H1 (cell line): ENCODE measurements at regions not wholly inside any gene's neighbourhood (a gene's known extent, or its start where the extent isn't known, plus 50 kb on each side); places are given as distances from the start of the nearest gene placed in this dataset.

Experiments used
- CHD2 ChIP-seq: IDR thresholded peaks from 2 replicates; pipeline ENCODE4 v1.6.1; 2012; ENCODE audit warnings: low read length, improper control_type of control experiment
- GABPA ChIP-seq: IDR thresholded peaks from 2 replicates; pipeline ENCODE4 v1.6.1; 2011; ENCODE audit warnings: mild to moderate bottlenecking, low read length, moderate library complexity, borderline replicate concordance; ENCODE audit not compliant: insufficient read depth
- HDAC6 ChIP-seq: IDR thresholded peaks from one replicate; pipeline ENCODE4 v1.7.1; 2012; ENCODE audit warnings: low read depth, mild to moderate bottlenecking, inconsistent platforms, low read length, moderate library complexity
- NRF1 ChIP-seq: IDR thresholded peaks from 2 replicates; pipeline ENCODE4 v1.6.1; 2011; ENCODE audit warnings: mild to moderate bottlenecking, low read depth, low read length, improper control_type of control experiment
- POLR2A ChIP-seq, 2 experiments: IDR thresholded peaks; 1 replicate in 1 of 2; 2 replicates in 1 of 2; pipeline ENCODE4 v1.6.1; 2011; ENCODE audit warnings: low read depth in 2 of 2, low read length in 2 of 2, mild to moderate bottlenecking in 2 of 2; ENCODE audit errors: control extremely low read depth in 1 of 2
- RXRA ChIP-seq: IDR thresholded peaks from 2 replicates; pipeline ENCODE4 v1.6.1; 2011; ENCODE audit warnings: low read depth, mild to moderate bottlenecking, low read length, moderate library complexity; ENCODE audit not compliant: insufficient read depth
- SIN3A ChIP-seq, 2 experiments: IDR thresholded peaks in 1 of 2; conservative IDR thresholded peaks in 1 of 2; 2 replicates each; pipeline ENCODE4 v1.6.1; 2011 to 2012; ENCODE audit warnings: low read length in 2 of 2, improper control_type of control experiment in 1 of 2, low read depth in 1 of 2, mild to moderate bottlenecking in 1 of 2
- SRF ChIP-seq: IDR thresholded peaks from 2 replicates; pipeline ENCODE4 v1.6.1; 2011; ENCODE audit warnings: mild to moderate bottlenecking, low read depth, low read length, moderate library complexity
- TF ChIP-seq, protein P1 (sequence below), 3 experiments: IDR thresholded peaks; 1 replicate in 2 of 3; 2 replicates in 1 of 3; pipeline versions ENCODE4 v1.5.1 to v1.6.1; 2011; ENCODE audit warnings: low read length in 3 of 3, mild to moderate bottlenecking in 3 of 3, inconsistent platforms in 2 of 3, low read depth in 1 of 3, moderate library complexity in 1 of 3; ENCODE audit not compliant: insufficient read depth in 1 of 3; ENCODE audit errors: control extremely low read depth in 1 of 3

DNA sequence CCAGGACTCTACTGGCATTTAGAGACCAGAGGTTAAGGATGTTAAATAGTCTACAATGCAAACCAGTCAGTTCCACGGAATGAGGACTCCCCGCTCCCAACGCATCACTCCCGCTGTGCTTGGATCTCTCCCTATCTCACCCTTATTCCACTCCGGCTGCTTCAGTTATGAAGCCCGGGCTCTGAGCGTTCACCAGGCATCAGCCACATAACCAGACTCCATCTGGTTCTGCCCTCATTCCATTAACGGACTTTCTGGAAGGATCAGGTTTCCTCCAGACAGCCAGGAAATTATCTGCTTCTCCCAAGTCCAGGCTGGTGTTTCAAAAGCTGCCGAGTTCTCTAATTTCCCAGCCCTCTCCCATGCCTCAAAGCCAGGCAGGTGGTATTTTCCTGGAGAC, 499.3 kb downstream of the GLRX3 start:
- TF ChIP-seq SRF (no peak), SIN3A (conservative IDR thresholded peaks at IDR 0.05 in 1 of 2, IDR thresholded peaks at IDR 0.05 in 1 of 2; ENCODE audit: low read depth in 1 of 2, low read length in 2 of 2) (no peak), HDAC6 (no peak), POLR2A (IDR thresholded peaks at IDR 0.05; ENCODE audit: control extremely low read depth in 1 of 2, low read depth in 2 of 2, low read length in 2 of 2) (no peak), CHD2 (no peak), RXRA (no peak), GABPA (no peak), NRF1 (no peak)
- TF ChIP-seq, protein P1, sequence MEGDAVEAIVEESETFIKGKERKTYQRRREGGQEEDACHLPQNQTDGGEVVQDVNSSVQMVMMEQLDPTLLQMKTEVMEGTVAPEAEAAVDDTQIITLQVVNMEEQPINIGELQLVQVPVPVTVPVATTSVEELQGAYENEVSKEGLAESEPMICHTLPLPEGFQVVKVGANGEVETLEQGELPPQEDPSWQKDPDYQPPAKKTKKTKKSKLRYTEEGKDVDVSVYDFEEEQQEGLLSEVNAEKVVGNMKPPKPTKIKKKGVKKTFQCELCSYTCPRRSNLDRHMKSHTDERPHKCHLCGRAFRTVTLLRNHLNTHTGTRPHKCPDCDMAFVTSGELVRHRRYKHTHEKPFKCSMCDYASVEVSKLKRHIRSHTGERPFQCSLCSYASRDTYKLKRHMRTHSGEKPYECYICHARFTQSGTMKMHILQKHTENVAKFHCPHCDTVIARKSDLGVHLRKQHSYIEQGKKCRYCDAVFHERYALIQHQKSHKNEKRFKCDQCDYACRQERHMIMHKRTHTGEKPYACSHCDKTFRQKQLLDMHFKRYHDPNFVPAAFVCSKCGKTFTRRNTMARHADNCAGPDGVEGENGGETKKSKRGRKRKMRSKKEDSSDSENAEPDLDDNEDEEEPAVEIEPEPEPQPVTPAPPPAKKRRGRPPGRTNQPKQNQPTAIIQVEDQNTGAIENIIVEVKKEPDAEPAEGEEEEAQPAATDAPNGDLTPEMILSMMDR (IDR thresholded peaks at IDR 0.05; ENCODE audit: control extremely low read depth in 1 of 3, insufficient read depth in 1 of 3, low read depth in 1 of 3, low read length in 3 of 3) = no peak
